Osteocyte (in vitro differentiated cells): ENCODE measurements at regions not wholly inside any gene's neighbourhood (a gene's known extent, or its start where the extent isn't known, plus 50 kb on each side); places are given as distances from the start of the nearest gene placed in this dataset.

ENCODE experiments used
- DNase-seq: peaks from one replicate; pipeline ENCODE4 v3.0.0; 2021; ENCODE audit warnings: mixed read lengths; ENCODE audit not compliant: unreplicated experiment; ENCODE audit errors: extremely low spot score
- H3K27ac Mint-ChIP-seq: one replicate; pipeline ENCODE4 v1.8.0; 2021; ENCODE audit warnings: mild to moderate bottlenecking, mixed read lengths; ENCODE audit not compliant: unreplicated experiment
- H3K27me3 Mint-ChIP-seq: one replicate; pipeline ENCODE4 v1.8.0; 2021; ENCODE audit warnings: mixed read lengths; ENCODE audit not compliant: unreplicated experiment
- H3K36me3 Mint-ChIP-seq: one replicate; pipeline ENCODE4 v1.8.0; 2021; ENCODE audit warnings: mixed read lengths; ENCODE audit not compliant: unreplicated experiment
- H3K4me1 Mint-ChIP-seq: one replicate; pipeline ENCODE4 v1.8.0; 2021; ENCODE audit warnings: mixed read lengths; ENCODE audit not compliant: unreplicated experiment
- H3K4me3 Mint-ChIP-seq: one replicate; pipeline ENCODE4 v1.8.0; 2021; ENCODE audit warnings: mild to moderate bottlenecking, moderate library complexity, mixed read lengths; ENCODE audit not compliant: unreplicated experiment
- H3K9me3 Mint-ChIP-seq: one replicate; pipeline ENCODE4 v1.8.0; 2021; ENCODE audit warnings: mixed read lengths; ENCODE audit not compliant: unreplicated experiment
- TF ChIP-seq, protein P1 (sequence below): fragments of 200-600 bp; sonication (generic); IDR thresholded peaks from 2 replicates; pipeline ENCODE4 v1.5.0; 2021; ENCODE audit warnings: antibody characterized with exemption, mild to moderate bottlenecking, moderate library complexity

- Mint-ChIP-seq H3K4me3 (no peak overlapping the region), H3K4me1 (peaks cover 9% of the 10 kb centered on the region), H3K27me3 (peaks cover 9% of the 10 kb centered on the region), H3K36me3 (no peaks in the 10 kb centered on the region), H3K27ac (no peak overlapping the region), H3K9me3 (no peaks in the 10 kb centered on the region)
- DNase-seq: no peak
- TF ChIP-seq, protein P1, sequence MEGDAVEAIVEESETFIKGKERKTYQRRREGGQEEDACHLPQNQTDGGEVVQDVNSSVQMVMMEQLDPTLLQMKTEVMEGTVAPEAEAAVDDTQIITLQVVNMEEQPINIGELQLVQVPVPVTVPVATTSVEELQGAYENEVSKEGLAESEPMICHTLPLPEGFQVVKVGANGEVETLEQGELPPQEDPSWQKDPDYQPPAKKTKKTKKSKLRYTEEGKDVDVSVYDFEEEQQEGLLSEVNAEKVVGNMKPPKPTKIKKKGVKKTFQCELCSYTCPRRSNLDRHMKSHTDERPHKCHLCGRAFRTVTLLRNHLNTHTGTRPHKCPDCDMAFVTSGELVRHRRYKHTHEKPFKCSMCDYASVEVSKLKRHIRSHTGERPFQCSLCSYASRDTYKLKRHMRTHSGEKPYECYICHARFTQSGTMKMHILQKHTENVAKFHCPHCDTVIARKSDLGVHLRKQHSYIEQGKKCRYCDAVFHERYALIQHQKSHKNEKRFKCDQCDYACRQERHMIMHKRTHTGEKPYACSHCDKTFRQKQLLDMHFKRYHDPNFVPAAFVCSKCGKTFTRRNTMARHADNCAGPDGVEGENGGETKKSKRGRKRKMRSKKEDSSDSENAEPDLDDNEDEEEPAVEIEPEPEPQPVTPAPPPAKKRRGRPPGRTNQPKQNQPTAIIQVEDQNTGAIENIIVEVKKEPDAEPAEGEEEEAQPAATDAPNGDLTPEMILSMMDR: no peak
These were observed 103.5 kb downstream of the SPRY4 start for GRCh38 chr5:142221091-142221860.

- no peak overlapping the region for H3K27ac Mint-ChIP-seq
These were observed 105.7 kb downstream of the SPRY4 start for GRCh38 chr5:142219146-142219545.

GRCh38 chr5:142216931-142217330 lies 107.9 kb downstream of the SPRY4 start:
- Mint-ChIP-seq H3K4me1 (peaks cover 16% of the 10 kb centered on the region), H3K4me3 (no peak overlapping the region), H3K36me3 (no peaks in the 10 kb centered on the region), H3K27me3 (peaks cover 14% of the 10 kb centered on the region), H3K9me3 (no peaks in the 10 kb centered on the region), H3K27ac (no peak overlapping the region)
- TF ChIP-seq, protein P1: no peak
- no peak for DNase-seq

More at GRCh38 chr5:142219146-142219545, 105.7 kb downstream of the SPRY4 start:
- H3K9me3 Mint-ChIP-seq: no peaks in the 10 kb centered on the region
- H3K27me3 Mint-ChIP-seq: peaks cover 9% of the 10 kb centered on the region
- H3K4me1 Mint-ChIP-seq: peaks cover 16% of the 10 kb centered on the region
- no peak overlapping the region for H3K4me3 Mint-ChIP-seq
- TF ChIP-seq, protein P1: no peak
- no peaks in the 10 kb centered on the region for H3K36me3 Mint-ChIP-seq
- no peak for DNase-seq

DNA sequence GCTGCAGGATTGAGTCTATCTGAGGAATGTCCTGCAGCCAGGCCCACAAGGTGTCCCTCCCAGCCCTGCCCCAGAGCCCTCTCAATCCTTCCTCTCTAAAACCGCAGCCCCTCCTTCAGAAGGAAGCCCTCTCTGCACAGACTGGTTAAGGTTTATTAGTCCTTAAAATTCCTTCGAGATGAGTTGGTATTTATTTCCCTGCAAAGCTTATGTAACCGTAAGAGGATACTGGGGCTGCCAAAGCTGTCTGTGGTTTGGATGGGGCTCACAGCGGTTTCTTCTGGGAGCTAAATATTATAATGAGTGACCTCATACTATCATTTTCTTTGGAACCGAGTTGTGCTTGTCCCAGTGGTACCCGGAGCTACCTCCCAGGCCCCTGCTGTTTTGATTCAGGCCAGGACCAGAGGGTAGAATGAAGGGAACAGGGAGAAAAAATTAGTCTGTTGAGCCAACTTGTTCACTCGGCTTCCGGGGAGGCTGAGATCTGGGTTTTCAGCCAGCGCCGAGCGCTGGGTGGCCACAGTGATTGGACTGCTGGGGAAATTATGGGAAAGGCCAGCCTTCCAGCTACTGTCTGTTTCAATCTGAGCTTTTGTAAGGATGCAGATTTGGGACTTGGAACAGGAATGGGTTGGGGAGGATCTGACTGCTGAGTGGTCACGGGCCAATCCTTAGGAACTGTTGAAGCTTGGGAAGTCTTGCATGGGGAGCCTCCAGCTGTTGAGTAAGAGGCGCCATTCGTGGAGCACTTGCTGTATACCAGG lies 107.5 kb downstream of the NDFIP1 start:
- Mint-ChIP-seq H3K4me1 (peaks cover 16% of the 10 kb centered on the region), H3K4me3 (peak overlapping the region; percentile 38), H3K36me3 (no peaks in the 10 kb centered on the region), H3K27me3 (peaks cover 8% of the 10 kb centered on the region), H3K27ac (peak overlapping the region; percentile 90), H3K9me3 (no peaks in the 10 kb centered on the region)
- TF ChIP-seq, protein P1: peak; percentile 19
- peak; percentile 86 for DNase-seq

DNA sequence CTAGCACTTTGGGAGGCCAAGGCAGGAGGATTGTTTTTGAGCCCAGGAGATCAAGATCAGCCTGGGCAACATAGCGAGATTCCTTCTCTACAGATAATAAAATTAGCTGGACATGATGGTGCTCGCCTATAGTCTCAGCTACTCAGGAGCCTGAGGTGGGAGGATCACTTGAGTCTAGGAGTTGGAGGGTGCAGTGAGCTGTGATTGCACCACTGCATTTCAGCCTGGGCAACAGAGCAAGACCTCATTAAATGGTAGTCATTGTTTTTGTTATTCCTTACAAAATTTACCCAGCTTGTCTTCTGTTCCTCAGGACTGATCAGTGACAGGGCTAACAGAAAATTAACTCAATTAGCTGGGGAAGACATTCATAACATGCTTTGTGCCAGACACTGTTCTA lies 104.5 kb downstream of the NDFIP1 start:
- H3K27me3 Mint-ChIP-seq: peaks cover 23% of the 10 kb centered on the region
- TF ChIP-seq, protein P1: no peak
- no peaks in the 10 kb centered on the region for H3K9me3 Mint-ChIP-seq
- DNase-seq: no peak
- H3K4me3 Mint-ChIP-seq: no peak overlapping the region
- H3K36me3 Mint-ChIP-seq: no peaks in the 10 kb centered on the region
- no peak overlapping the region for H3K27ac Mint-ChIP-seq
- peaks cover 13% of the 10 kb centered on the region for H3K4me1 Mint-ChIP-seq
